Peyer's patch (tissue), 4 donors: ENCODE measurements at regions not wholly inside any gene's neighbourhood (a gene's known extent, or its start where the extent isn't known, plus 50 kb on each side); places are given as distances from the start of the nearest gene placed in this dataset.

Experiments
- CTCF ChIP-seq, 6 experiments: fragments of 450-650 bp in 4 of 6; fragments of 200-600 bp in 2 of 6; sonication (generic) in 1 of 6; IDR thresholded peaks; one replicate each; pipeline ENCODE4 v1.5.1; 2017 to 2019; ENCODE audit warnings: antibody characterized with exemption in 6 of 6, mild to moderate bottlenecking in 3 of 6, moderate library complexity in 1 of 6
- POLR2A ChIP-seq, 2 donors: fragments of 450-650 bp; IDR thresholded peaks; one replicate each; pipeline ENCODE4 v1.5.1; 2017; ENCODE audit warnings: antibody characterized with exemption in 2 of 2, mild to moderate bottlenecking in 2 of 2, moderate library complexity in 2 of 2

- TF ChIP-seq CTCF (IDR thresholded peaks at IDR 0.05), result no peak
- TF ChIP-seq POLR2A (IDR thresholded peaks at IDR 0.05), result no peak
Measured at GRCh38 chr7:113504691-113505090, 386.3 kb upstream of the SMIM30 start.
